OCI-LY3 (cell line): ENCODE measurements at regions not wholly inside any gene's neighbourhood (a gene's known extent, or its start where the extent isn't known, plus 50 kb on each side); places are given as distances from the start of the nearest gene placed in this dataset.

ENCODE experiments used
- H2AFZ ChIP-seq: fragments of 200-600, 300-600 bp; shearing (Covaris generic); 2 replicates; pipeline ENCODE4 v1.6.0; 2014; ENCODE audit warnings: antibody characterized with exemption, low read depth, low read length
- H3K27ac ChIP-seq: fragments of 200-600, 300-600 bp; sonication (generic); 2 replicates; pipeline ENCODE4 v1.5.1; 2014; ENCODE audit warnings: mild to moderate bottlenecking, low read length, moderate library complexity, mixed read lengths
- H3K27me3 ChIP-seq: fragments of 200-600, 300-600 bp; sonication (generic); 2 replicates; pipeline ENCODE4 v1.6.1; 2014; ENCODE audit warnings: low read depth, low read length, mixed read lengths
- H3K36me3 ChIP-seq: fragments of 200-600, 300-600 bp; sonication (generic); replicated peaks from 2 replicates; pipeline ENCODE3; 2014; ENCODE audit warnings: low read depth, low read length, mixed read lengths
- H3K4me1 ChIP-seq: fragments of 300-600, 200-600 bp; sonication (generic); 2 replicates; pipeline ENCODE4 v1.6.1; 2014; ENCODE audit warnings: low read length, mixed read lengths
- H3K4me2 ChIP-seq: fragments of 200-600, 300-600 bp; sonication (generic); 2 replicates; pipeline ENCODE4 v1.6.1; 2014; ENCODE audit warnings: low read length, mixed read lengths
- H3K4me3 ChIP-seq: fragments of 300-600, 200-600 bp; sonication (generic); 2 replicates; pipeline ENCODE4 v1.5.1; 2014; ENCODE audit warnings: antibody characterized with exemption, mild to moderate bottlenecking, low read length, moderate library complexity
- H3K79me2 ChIP-seq: fragments of 300-600, 200-600 bp; shearing (Covaris generic); 2 replicates; pipeline ENCODE4 v1.6.1; 2014; ENCODE audit warnings: mild to moderate bottlenecking, low read length, mixed read lengths
- H3K9ac ChIP-seq: fragments of 300-600, 200-600 bp; shearing (Covaris generic); 2 replicates; pipeline ENCODE4 v1.6.0; 2014; ENCODE audit warnings: mild to moderate bottlenecking, low read length, moderate library complexity
- H3K9me3 ChIP-seq: fragments of 200-600, 300-600 bp; shearing (Covaris generic); 2 replicates; pipeline ENCODE4 v1.6.1; 2014; ENCODE audit warnings: low read length, mixed read lengths; ENCODE audit not compliant: insufficient read depth
- H4K20me1 ChIP-seq: fragments of 200-600, 300-600 bp; sonication (generic); 2 replicates; pipeline ENCODE4 v1.6.1; 2016; ENCODE audit warnings: low read length, mixed read lengths; ENCODE audit not compliant: insufficient read depth
- CTCF ChIP-seq: fragments of 200-600, 300-600 bp; sonication (generic); IDR thresholded peaks from 2 replicates; pipeline ENCODE4 v1.5.1; 2014; ENCODE audit warnings: antibody characterized with exemption, low read length, low read depth
- EZH2phosphoT487 ChIP-seq: fragments of 200-600 bp; shearing (Covaris generic); IDR thresholded peaks from 2 replicates; pipeline ENCODE4 v1.6.1; 2018; ENCODE audit warnings: antibody characterized with exemption, mixed run types, low read depth

- no peak overlapping the region for H3K4me2 ChIP-seq
- no peaks in the 10 kb centered on the region for H3K27me3 ChIP-seq
- H3K4me1 ChIP-seq: no peaks in the 10 kb centered on the region
- no peak overlapping the region for H3K27ac ChIP-seq
- H2AFZ ChIP-seq: no peak overlapping the region
- no peak for TF ChIP-seq EZH2phosphoT487
- no peaks in the 10 kb centered on the region for H3K36me3 ChIP-seq
- no peak overlapping the region for H3K4me3 ChIP-seq
- H4K20me1 ChIP-seq: no peaks in the 10 kb centered on the region
- no peak overlapping the region for H3K9ac ChIP-seq
- H3K79me2 ChIP-seq: no peaks in the 10 kb centered on the region
- H3K9me3 ChIP-seq: peaks cover 3% of the 10 kb centered on the region; the same call in 1 of the 2 replicates
These were observed 453.0 kb downstream of the LRRIQ3 start for GRCh38 chr1:73744985-73745384.

GRCh38 chr1:73736125-73736524 is 461.9 kb downstream of the LRRIQ3 start:
- no peaks in the 10 kb centered on the region for H3K36me3 ChIP-seq
- H3K4me2 ChIP-seq: no peak overlapping the region
- H3K27me3 ChIP-seq: no peaks in the 10 kb centered on the region
- H3K79me2 ChIP-seq: no peaks in the 10 kb centered on the region
- H2AFZ ChIP-seq: no peak overlapping the region
- no peaks in the 10 kb centered on the region for H3K9me3 ChIP-seq
- H4K20me1 ChIP-seq: no peaks in the 10 kb centered on the region
- H3K9ac ChIP-seq: no peak overlapping the region
- no peak overlapping the region for H3K4me3 ChIP-seq
- TF ChIP-seq EZH2phosphoT487: no peak
- no peak for TF ChIP-seq CTCF
- no peak overlapping the region for H3K27ac ChIP-seq
- H3K4me1 ChIP-seq: no peaks in the 10 kb centered on the region

- no peaks in the 10 kb centered on the region for H3K27me3 ChIP-seq
- no peaks in the 10 kb centered on the region for H3K79me2 ChIP-seq
- no peak overlapping the region for H3K4me3 ChIP-seq
- H3K9me3 ChIP-seq: no peaks in the 10 kb centered on the region
- H3K9ac ChIP-seq: no peak overlapping the region
- H2AFZ ChIP-seq: no peak overlapping the region
- no peak overlapping the region for H3K27ac ChIP-seq
- H3K36me3 ChIP-seq: no peaks in the 10 kb centered on the region
- TF ChIP-seq EZH2phosphoT487 (no peak), CTCF (no peak)
- no peaks in the 10 kb centered on the region for H4K20me1 ChIP-seq
- no peak overlapping the region for H3K4me2 ChIP-seq
- H3K4me1 ChIP-seq: no peaks in the 10 kb centered on the region
These were observed 470.9 kb downstream of the LRRIQ3 start for GRCh38 chr1:73727036-73727435.

DNA sequence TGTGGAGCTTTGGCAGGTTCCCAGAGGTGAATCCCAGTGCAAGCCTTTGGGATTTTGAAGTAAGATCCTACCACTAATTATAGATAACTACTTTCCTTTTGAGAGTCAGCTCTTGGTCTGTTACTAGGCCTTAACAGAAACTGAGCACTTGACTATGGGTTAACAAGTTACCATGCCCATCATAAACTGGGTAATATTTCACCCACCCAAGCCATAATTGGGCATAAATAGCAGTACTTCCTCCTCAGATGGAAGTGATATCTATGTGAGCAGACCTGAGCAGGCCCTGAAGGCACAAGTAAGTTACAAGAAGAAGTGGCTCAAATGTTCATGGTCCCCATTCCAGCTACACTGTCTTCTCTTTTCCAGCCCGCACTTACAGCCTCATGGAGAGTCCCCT is 475.9 kb downstream of the LRRIQ3 start:
- TF ChIP-seq CTCF (no peak), EZH2phosphoT487 (no peak)
- H3K4me1 ChIP-seq: no peaks in the 10 kb centered on the region
- H3K27me3 ChIP-seq: no peaks in the 10 kb centered on the region
- no peak overlapping the region for H2AFZ ChIP-seq
- no peaks in the 10 kb centered on the region for H3K79me2 ChIP-seq
- no peak overlapping the region for H3K4me3 ChIP-seq
- no peaks in the 10 kb centered on the region for H3K9me3 ChIP-seq
- H3K4me2 ChIP-seq: no peak overlapping the region
- no peaks in the 10 kb centered on the region for H4K20me1 ChIP-seq
- no peak overlapping the region for H3K27ac ChIP-seq
- H3K9ac ChIP-seq: no peak overlapping the region
- H3K36me3 ChIP-seq: no peaks in the 10 kb centered on the region

DNA sequence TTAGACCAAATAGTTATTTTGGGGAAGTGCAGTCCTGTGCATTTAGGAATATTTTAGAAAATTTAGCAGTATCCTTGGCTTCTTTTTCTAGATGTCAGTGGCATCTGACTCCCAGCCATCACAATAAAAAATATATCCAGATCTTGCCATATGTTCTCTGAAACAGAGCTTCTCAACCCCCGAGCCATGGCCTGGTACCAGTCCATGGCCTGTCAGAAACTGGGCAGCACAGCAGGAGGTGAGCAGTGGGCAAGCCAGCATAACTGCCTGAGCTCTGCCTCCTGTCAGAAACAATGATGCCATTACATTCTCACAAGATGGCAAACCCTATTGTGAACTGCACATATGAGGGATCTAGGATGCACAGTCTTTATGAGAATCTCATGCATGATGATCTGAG is 480.0 kb downstream of the LRRIQ3 start:
- no peak overlapping the region for H2AFZ ChIP-seq
- no peaks in the 10 kb centered on the region for H3K9me3 ChIP-seq
- H3K27ac ChIP-seq: no peak overlapping the region
- no peak overlapping the region for H3K9ac ChIP-seq
- H4K20me1 ChIP-seq: no peaks in the 10 kb centered on the region
- no peak overlapping the region for H3K4me2 ChIP-seq
- no peaks in the 10 kb centered on the region for H3K4me1 ChIP-seq
- no peaks in the 10 kb centered on the region for H3K27me3 ChIP-seq
- TF ChIP-seq CTCF (no peak), EZH2phosphoT487 (no peak)
- H3K79me2 ChIP-seq: no peaks in the 10 kb centered on the region
- no peak overlapping the region for H3K4me3 ChIP-seq
- H3K36me3 ChIP-seq: no peaks in the 10 kb centered on the region
